ENCODE measurements at regions not wholly inside any gene's neighbourhood (a gene's known extent, or its start where the extent isn't known, plus 50 kb on each side); places are given as distances from the start of the nearest gene placed in this dataset.

DNA sequence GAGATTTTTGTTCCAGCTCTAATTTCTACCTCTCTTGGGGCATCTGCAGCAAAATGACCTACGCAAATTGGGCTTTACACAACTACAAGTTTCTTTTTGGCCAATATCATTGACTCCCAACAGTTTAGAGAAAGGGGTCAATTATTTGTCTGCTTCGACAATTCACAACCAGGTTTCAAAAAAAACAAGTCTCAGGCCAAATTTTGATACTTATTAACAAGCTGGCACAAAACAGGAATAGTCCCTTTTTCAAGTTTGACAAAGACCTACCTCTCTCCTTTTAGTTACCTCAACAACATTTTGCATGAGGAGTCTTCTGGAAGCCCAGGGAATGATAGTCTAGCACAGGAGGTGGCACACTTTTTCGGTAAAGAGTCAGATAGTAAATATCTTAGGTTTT, 97.9 kb upstream of the TSHZ2 start:
- intact Hi-C loops (cut with micrococcal nuclease) = no loop called here

DNA sequence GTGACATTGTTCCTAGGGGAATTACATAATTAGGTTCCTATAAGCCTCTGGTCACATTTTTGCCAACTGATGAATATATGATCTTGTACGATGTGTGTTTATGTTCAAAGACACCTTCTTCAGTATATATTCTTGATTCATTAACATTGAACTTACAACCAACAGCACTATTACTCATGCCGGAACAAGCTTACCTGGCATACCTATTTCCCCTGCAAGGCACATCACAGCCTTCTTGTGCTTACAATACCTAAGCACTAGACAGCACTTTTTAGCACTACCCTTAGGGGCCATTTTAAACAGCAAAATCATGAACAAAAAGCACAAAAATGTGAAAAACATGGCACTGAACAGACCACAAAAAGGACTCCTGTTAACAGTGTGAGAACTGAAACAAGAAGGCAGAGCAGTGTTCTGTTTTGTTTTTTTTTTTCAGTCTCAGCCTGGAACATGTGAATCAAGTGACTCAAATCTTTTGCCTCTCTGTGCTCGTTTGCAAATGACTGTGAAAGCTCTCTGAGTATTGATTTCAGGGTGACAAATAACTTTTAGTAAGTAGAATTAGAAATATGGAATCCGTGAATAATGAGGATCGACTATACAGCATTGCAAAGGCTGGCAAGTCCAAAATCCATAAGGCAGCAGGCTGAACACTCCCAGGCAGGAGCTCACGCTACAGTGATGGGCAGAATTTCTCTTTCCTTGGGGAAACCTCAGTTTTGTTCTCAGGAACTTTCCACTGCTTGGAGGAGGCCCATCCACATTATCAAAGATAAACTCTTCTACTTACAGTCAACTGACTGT, 102.3 kb upstream of the TSHZ2 start:
- Histone ChIP-seq H3K4me2 (replicated peaks; ENCODE audit: low read depth, low read length, poor library complexity, severe bottlenecking) (no peak overlapping the region), H3K27ac (ENCODE audit: low read length in 2 of 2) (no peak overlapping the region), H4K20me1 (ENCODE audit: control insufficient read depth, insufficient read depth, low read length, poor library complexity, severe bottlenecking) (no peaks in the 10 kb centered on the region), H3K79me2 (ENCODE audit: control insufficient read depth, insufficient read depth, low read length) (no peaks in the 10 kb centered on the region), H3K4me1 (ENCODE audit: control insufficient read depth in 2 of 2, insufficient read depth in 2 of 2, low read length in 2 of 2) (no peaks in the 10 kb centered on the region), H3K4me3 (ENCODE audit: control extremely low read depth in 1 of 5, extremely low read depth in 1 of 5, insufficient read depth in 1 of 5, low read depth in 2 of 5, low read length in 4 of 5) (no peak overlapping the region), H3K27me3 (replicated peaks in 1 of 4; ENCODE audit: control extremely low read depth in 1 of 4, control insufficient read depth in 3 of 4, insufficient read depth in 4 of 4, low read length in 3 of 4) (no peaks in the 10 kb centered on the region), H3K36me3 (replicated peaks in 1 of 2; ENCODE audit: control extremely low read depth in 1 of 2, control insufficient read depth in 1 of 2, extremely low read depth in 1 of 2, insufficient read depth in 2 of 2, low read length in 1 of 2) (no peaks in the 10 kb centered on the region), H2AFZ (ENCODE audit: insufficient read depth, low read depth, low read length, poor library complexity, severe bottlenecking) (no peak overlapping the region), H3K9me3 (ENCODE audit: control extremely low read depth in 1 of 3, control insufficient read depth in 2 of 3, insufficient read depth in 1 of 3, low read length in 2 of 3) (peaks cover 0 to 2% (median 0%) of the 10 kb centered on the region in 3 donors), H3K9ac (ENCODE audit: low read length) (no peak overlapping the region)
- DNase-seq (no peak), ATAC-seq (ENCODE audit: low read depth) (no peak)
- no peak overlapping the region for H3K27ac Mint-ChIP-seq
- no peaks in the 10 kb centered on the region for H3K4me1 Mint-ChIP-seq
- no peaks in the 10 kb centered on the region for H3K9me3 Mint-ChIP-seq (ENCODE audit: insufficient read depth)
- intact Hi-C loops (cut with micrococcal nuclease) = no loop called here
- H3K27me3 Mint-ChIP-seq = no peaks in the 10 kb centered on the region
- ChIA-PET POLR2A (no interaction called here), CTCF (no interaction called here)
- TF ChIP-seq, protein P1, sequence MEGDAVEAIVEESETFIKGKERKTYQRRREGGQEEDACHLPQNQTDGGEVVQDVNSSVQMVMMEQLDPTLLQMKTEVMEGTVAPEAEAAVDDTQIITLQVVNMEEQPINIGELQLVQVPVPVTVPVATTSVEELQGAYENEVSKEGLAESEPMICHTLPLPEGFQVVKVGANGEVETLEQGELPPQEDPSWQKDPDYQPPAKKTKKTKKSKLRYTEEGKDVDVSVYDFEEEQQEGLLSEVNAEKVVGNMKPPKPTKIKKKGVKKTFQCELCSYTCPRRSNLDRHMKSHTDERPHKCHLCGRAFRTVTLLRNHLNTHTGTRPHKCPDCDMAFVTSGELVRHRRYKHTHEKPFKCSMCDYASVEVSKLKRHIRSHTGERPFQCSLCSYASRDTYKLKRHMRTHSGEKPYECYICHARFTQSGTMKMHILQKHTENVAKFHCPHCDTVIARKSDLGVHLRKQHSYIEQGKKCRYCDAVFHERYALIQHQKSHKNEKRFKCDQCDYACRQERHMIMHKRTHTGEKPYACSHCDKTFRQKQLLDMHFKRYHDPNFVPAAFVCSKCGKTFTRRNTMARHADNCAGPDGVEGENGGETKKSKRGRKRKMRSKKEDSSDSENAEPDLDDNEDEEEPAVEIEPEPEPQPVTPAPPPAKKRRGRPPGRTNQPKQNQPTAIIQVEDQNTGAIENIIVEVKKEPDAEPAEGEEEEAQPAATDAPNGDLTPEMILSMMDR (IDR thresholded peaks at IDR 0.05) = no peak
- TF ChIP-seq EZH2 (IDR thresholded peaks at IDR 0.05; ENCODE audit: borderline replicate concordance, insufficient read depth, low read depth, low read length, poor library complexity, severe bottlenecking) = no peak
- no peak overlapping the region for H3K4me3 Mint-ChIP-seq
- WGBS (ENCODE audit: insufficient coverage) = 100% methylated on average over 5 of the region's 6 CpGs

More for the DNA sequence above, 97.9 kb upstream of the TSHZ2 start:
- H3K4me1 Mint-ChIP-seq = no peaks in the 10 kb centered on the region
- no peak overlapping the region for H3K27ac ChIP-seq (ENCODE audit: low read length in 2 of 2)
- ChIA-PET CTCF (no interaction called here), POLR2A (no interaction called here)
- no peaks in the 10 kb centered on the region for H3K36me3 ChIP-seq (replicated peaks in 1 of 2; ENCODE audit: control extremely low read depth in 1 of 2, control insufficient read depth in 1 of 2, extremely low read depth in 1 of 2, insufficient read depth in 2 of 2, low read length in 1 of 2)
- no peaks in the 10 kb centered on the region for H3K9me3 ChIP-seq (ENCODE audit: control extremely low read depth in 1 of 3, control insufficient read depth in 2 of 3, insufficient read depth in 1 of 3, low read length in 2 of 3)
- H3K4me2 ChIP-seq (replicated peaks; ENCODE audit: low read depth, low read length, poor library complexity, severe bottlenecking) = no peak overlapping the region
- TF ChIP-seq EZH2 (IDR thresholded peaks at IDR 0.05; ENCODE audit: borderline replicate concordance, insufficient read depth, low read depth, low read length, poor library complexity, severe bottlenecking) = no peak
- TF ChIP-seq, protein P1 (IDR thresholded peaks at IDR 0.05) = no peak
- peaks cover 3% of the 10 kb centered on the region for H3K27me3 Mint-ChIP-seq
- no peaks in the 10 kb centered on the region for H3K4me1 ChIP-seq (ENCODE audit: control insufficient read depth in 2 of 2, insufficient read depth in 2 of 2, low read length in 2 of 2)
- no peak overlapping the region for H3K27ac Mint-ChIP-seq
- no CpG with 5 or more reads among the region's 3 CpGs for WGBS (ENCODE audit: insufficient coverage)
- no peak for ATAC-seq (ENCODE audit: low read depth)
- H3K4me3 ChIP-seq (ENCODE audit: control extremely low read depth in 1 of 5, extremely low read depth in 1 of 5, insufficient read depth in 1 of 5, low read depth in 2 of 5, low read length in 4 of 5) = no peak overlapping the region
- H3K27me3 ChIP-seq (replicated peaks in 1 of 4; ENCODE audit: control extremely low read depth in 1 of 4, control insufficient read depth in 3 of 4, insufficient read depth in 4 of 4, low read length in 3 of 4) = no peaks in the 10 kb centered on the region
- DNase-seq = no peak
- no peaks in the 10 kb centered on the region for H3K79me2 ChIP-seq (ENCODE audit: control insufficient read depth, insufficient read depth, low read length)
- H4K20me1 ChIP-seq (ENCODE audit: control insufficient read depth, insufficient read depth, low read length, poor library complexity, severe bottlenecking) = no peaks in the 10 kb centered on the region
- no peaks in the 10 kb centered on the region for H3K9me3 Mint-ChIP-seq (ENCODE audit: insufficient read depth)
- H3K4me3 Mint-ChIP-seq = no peak overlapping the region
- H2AFZ ChIP-seq (ENCODE audit: insufficient read depth, low read depth, low read length, poor library complexity, severe bottlenecking) = no peak overlapping the region
- no peak overlapping the region for H3K9ac ChIP-seq (ENCODE audit: low read length)
